B cell (primary cell): ENCODE measurements at regions not wholly inside any gene's neighbourhood (a gene's known extent, or its start where the extent isn't known, plus 50 kb on each side); places are given as distances from the start of the nearest gene placed in this dataset.

Source experiments
- ATAC-seq: fragments of 200-7000 bp; cut with Tn5 transposase; one replicate; pipeline ENCODE4 v1.10.0; 2021; ENCODE audit warnings: low read depth, mild to moderate bottlenecking, moderate number of reproducible peaks, moderate library complexity
- CTCF ChIA-PET: fragments of 350-600 bp; sonication (Branson Sonifier 250); formaldehyde crosslinking; loops from one replicate; lab custom pipeline; 2021; ENCODE audit warnings: antibody characterized with exemption, inconsistent platforms; lab: Charles Lee
- POLR2A ChIA-PET: fragments of 350-600 bp; sonication (Branson Sonifier 250); formaldehyde crosslinking; loops from one replicate; lab custom pipeline; 2021; ENCODE audit warnings: antibody characterized with exemption; lab: Charles Lee
- DNase-seq: peaks from one replicate; pipeline ENCODE4 v3.0.0; 2013
- H2AFZ ChIP-seq: 2 replicates; pipeline ENCODE4 v1.6.1; 2012; ENCODE audit warnings: mild to moderate bottlenecking, low read depth, low read length; ENCODE audit not compliant: insufficient read depth, poor library complexity, severe bottlenecking
- H3K27ac ChIP-seq, 2 donors: 1 replicate in 1 of 2; 2 replicates in 1 of 2; pipeline ENCODE4 v1.5.1; 2012 to 2013; ENCODE audit warnings: low read length in 2 of 2, mild to moderate bottlenecking in 2 of 2, moderate library complexity in 1 of 2
- H3K27me3 ChIP-seq, 4 experiments: fragments of 200-600 bp in 1 of 4; sonication (generic) in 1 of 4; replicated peaks in 1 of 4; 1 replicate in 2 of 4; 2 replicates in 2 of 4; pipeline versions ENCODE4 v1.6.1 to v1.7.0; 2013 to 2016; ENCODE audit warnings: low read length in 3 of 4, mild to moderate bottlenecking in 2 of 4, mixed read lengths in 1 of 4, moderate library complexity in 1 of 4; ENCODE audit not compliant: insufficient read depth in 4 of 4, control insufficient read depth in 3 of 4; ENCODE audit errors: control extremely low read depth in 1 of 4
- H3K36me3 ChIP-seq, 2 experiments: replicated peaks in 1 of 2; 1 replicate in 1 of 2; 2 replicates in 1 of 2; pipeline versions ENCODE4 v1.6.1 to v1.7.1; 2013; ENCODE audit warnings: low read length in 1 of 2; ENCODE audit not compliant: insufficient read depth in 2 of 2, control insufficient read depth in 1 of 2; ENCODE audit errors: control extremely low read depth in 1 of 2, extremely low read depth in 1 of 2
- H3K4me1 ChIP-seq, 2 donors: fragments of 200-600 bp in 1 of 2; sonication (generic) in 1 of 2; 1 replicate in 1 of 2; 2 replicates in 1 of 2; pipeline versions ENCODE4 v1.5.1 to v1.6.1; 2013 to 2017; ENCODE audit warnings: low read length in 2 of 2; ENCODE audit not compliant: control insufficient read depth in 2 of 2, insufficient read depth in 2 of 2
- H3K4me2 ChIP-seq: replicated peaks from 2 replicates; pipeline ENCODE3; 2012; ENCODE audit warnings: mild to moderate bottlenecking, low read depth, low read length; ENCODE audit not compliant: poor library complexity, severe bottlenecking
- H3K4me3 ChIP-seq, 5 experiments: fragments of 200-600 bp in 1 of 5; sonication (generic) in 1 of 5; 1 replicate in 3 of 5; 2 replicates in 2 of 5; pipeline versions ENCODE4 v1.5.1 to v1.7.0; 2011 to 2016; ENCODE audit warnings: low read length in 4 of 5, mild to moderate bottlenecking in 4 of 5, low read depth in 2 of 5, control low read depth in 1 of 5, moderate library complexity in 1 of 5; ENCODE audit not compliant: insufficient read depth in 1 of 5; ENCODE audit errors: control extremely low read depth in 1 of 5, extremely low read depth in 1 of 5
- H3K79me2 ChIP-seq: fragments of 200-600 bp; sonication (generic); one replicate; pipeline ENCODE4 v1.6.0; 2016; ENCODE audit warnings: low read length; ENCODE audit not compliant: control insufficient read depth, insufficient read depth
- H3K9ac ChIP-seq: fragments of 200-600 bp; sonication (generic); 2 replicates; pipeline ENCODE4 v1.6.1; 2017; ENCODE audit warnings: mild to moderate bottlenecking, low read length, moderate library complexity
- H3K9me3 ChIP-seq, 3 donors: one replicate each; pipeline versions ENCODE4 v1.6.1 to v1.7.1; 2013; ENCODE audit warnings: low read length in 2 of 3; ENCODE audit not compliant: control insufficient read depth in 2 of 3, insufficient read depth in 1 of 3; ENCODE audit errors: control extremely low read depth in 1 of 3
- H4K20me1 ChIP-seq: 2 replicates; pipeline ENCODE4 v1.6.0; 2012; ENCODE audit warnings: mild to moderate bottlenecking, low read length; ENCODE audit not compliant: insufficient read depth, control insufficient read depth, poor library complexity, severe bottlenecking
- H3K27ac Mint-ChIP-seq: one replicate; pipeline ENCODE4 v1.8.0; 2021; ENCODE audit warnings: mixed read lengths
- H3K27me3 Mint-ChIP-seq: one replicate; pipeline ENCODE4 v1.8.0; 2021; ENCODE audit warnings: mixed read lengths
- H3K4me1 Mint-ChIP-seq: one replicate; pipeline ENCODE4 v1.8.0; 2021; ENCODE audit warnings: mixed read lengths
- H3K4me3 Mint-ChIP-seq: one replicate; pipeline ENCODE4 v1.8.0; 2021; ENCODE audit warnings: mixed read lengths
- H3K9me3 Mint-ChIP-seq: one replicate; pipeline ENCODE4 v1.8.0; 2022; ENCODE audit warnings: mixed read lengths; ENCODE audit not compliant: insufficient read depth
- CTCF ChIP-seq: fragments of 200-600 bp; IDR thresholded peaks from one replicate; pipeline ENCODE4 v1.8.0; 2022; ENCODE audit warnings: antibody characterized with exemption, mild to moderate bottlenecking
- EZH2 ChIP-seq: IDR thresholded peaks from 2 replicates; pipeline ENCODE4 v1.6.1; 2012; ENCODE audit warnings: borderline replicate concordance, low read depth, mild to moderate bottlenecking, moderate library complexity, low read length; ENCODE audit not compliant: insufficient read depth, poor library complexity, severe bottlenecking
- WGBS: methylation state at CpG from one replicate; pipeline ENCODE4 v1.1.5; 2013; ENCODE audit warnings: missing lambda C conversion rate; ENCODE audit not compliant: insufficient coverage; 5-methylcytosine and 5-hydroxymethylcytosine counted together
- intact Hi-C: fragments of 100-400 bp; cut with micrococcal nuclease; formaldehyde crosslinking; loops from one replicate; pipeline ENCODE4 v1.10.0; 2022

- intact Hi-C loops: no loop called here
- no peak for ATAC-seq
- CTCF ChIA-PET: no interaction called here
Observed at GRCh38 chr1:98253145-98253544, 332.3 kb upstream of the DPYD start.

GRCh38 chr1:98251497-98251896 is 330.7 kb upstream of the DPYD start:
- peaks cover 2% of the 10 kb centered on the region for H3K9me3 Mint-ChIP-seq
- no peaks in the 10 kb centered on the region for H3K27me3 Mint-ChIP-seq
- no peak for DNase-seq
- no peaks in the 10 kb centered on the region for H3K36me3 ChIP-seq
- H2AFZ ChIP-seq: no peak overlapping the region
- H3K9ac ChIP-seq: no peak overlapping the region
- H4K20me1 ChIP-seq: no peaks in the 10 kb centered on the region
- H3K27ac Mint-ChIP-seq: no peak overlapping the region
- CTCF ChIA-PET: no interaction called here
- 100% methylated on average over 1 of the region's 2 CpGs for WGBS
- H3K27ac ChIP-seq: no peak overlapping the region
- H3K4me3 ChIP-seq: no peak overlapping the region
- TF ChIP-seq CTCF (no peak), EZH2 (no peak)
- no peaks in the 10 kb centered on the region for H3K27me3 ChIP-seq
- no peak overlapping the region for H3K4me3 Mint-ChIP-seq
- H3K9me3 ChIP-seq: peaks cover 0 to 7% (median 1%) of the 10 kb centered on the region in 3 donors
- no peaks in the 10 kb centered on the region for H3K79me2 ChIP-seq
- POLR2A ChIA-PET: no interaction called here
- no peaks in the 10 kb centered on the region for H3K4me1 Mint-ChIP-seq
- no peak overlapping the region for H3K4me2 ChIP-seq
- H3K4me1 ChIP-seq: no peaks in the 10 kb centered on the region
- ATAC-seq: no peak
- intact Hi-C loops: no loop called here

More at GRCh38 chr1:98253145-98253544, 332.3 kb upstream of the DPYD start:
- DNase-seq: no peak
- Histone ChIP-seq H3K36me3 (no peaks in the 10 kb centered on the region), H3K4me1 (no peaks in the 10 kb centered on the region), H3K79me2 (no peaks in the 10 kb centered on the region), H2AFZ (no peak overlapping the region), H4K20me1 (no peaks in the 10 kb centered on the region), H3K27ac (no peak overlapping the region), H3K4me2 (no peak overlapping the region), H3K4me3 (no peak overlapping the region), H3K9me3 (peaks cover 0 to 7% (median 1%) of the 10 kb centered on the region in 3 donors), H3K27me3 (no peaks in the 10 kb centered on the region), H3K9ac (no peak overlapping the region)
- Mint-ChIP-seq H3K4me3 (no peak overlapping the region), H3K27me3 (no peaks in the 10 kb centered on the region), H3K4me1 (no peaks in the 10 kb centered on the region), H3K27ac (no peak overlapping the region), H3K9me3 (peaks cover 2% of the 10 kb centered on the region)
- POLR2A ChIA-PET: no interaction called here
- no peak for TF ChIP-seq EZH2
- TF ChIP-seq CTCF: no peak
- WGBS: 82% methylated on average over 2 of the region's 3 CpGs
